T-helper 2 cell (primary cell): ENCODE measurements at regions not wholly inside any gene's neighbourhood (a gene's known extent, or its start where the extent isn't known, plus 50 kb on each side); places are given as distances from the start of the nearest gene placed in this dataset.
"Not testable (repeated sequence)": the region's sequence is repeated elsewhere in the genome, so short reads cannot be mapped to it uniquely, and the experiment has no call there.

Source experiments
- DNase-seq, 5 experiments: peaks; one replicate each; pipeline versions ENCODE4 v3.0.0 to v3.0.0-alpha.2; 2012 to 2022

- not testable (repeated sequence) for DNase-seq
Observed at GRCh38 chr21:35590284-35590683, 470.0 kb downstream of the SETD4 start.

- DNase-seq = no peak
Observed at GRCh38 chr21:35587841-35588380, 472.4 kb downstream of the SETD4 start.

GRCh38 chr21:35586305-35586704 is 474.0 kb downstream of the SETD4 start:
- DNase-seq = no peak

- DNase-seq = no peak
Observed at GRCh38 chr21:35585878-35586277, 474.4 kb downstream of the SETD4 start.

- no peak for DNase-seq
Observed at GRCh38 chr21:35585155-35585554, 475.2 kb downstream of the SETD4 start.

GRCh38 chr21:35583566-35584216 is 476.6 kb downstream of the SETD4 start:
- no peak for DNase-seq

GRCh38 chr21:35582731-35583130 is 477.6 kb downstream of the SETD4 start:
- no peak for DNase-seq

- DNase-seq = no peak
Observed at GRCh38 chr21:35581640-35582039, 478.7 kb downstream of the SETD4 start.

GRCh38 chr21:35579520-35580293 is 480.6 kb downstream of the SETD4 start:
- peak in 1 of 5 experiments; percentile 33 for DNase-seq

- peak in 1 of 5 experiments; percentile 10 for DNase-seq
Observed at GRCh38 chr21:35578831-35579471, 481.4 kb downstream of the SETD4 start.

GRCh38 chr21:35578347-35578782 is 482.0 kb downstream of the SETD4 start:
- no peak for DNase-seq

- no peak for DNase-seq
Observed at GRCh38 chr21:35575280-35575915, 484.9 kb downstream of the SETD4 start.

- DNase-seq = no peak
Observed at GRCh38 chr21:35573472-35574374, 486.6 kb downstream of the SETD4 start.

- DNase-seq = no peak
Observed at GRCh38 chr21:35571910-35572309, 488.4 kb downstream of the SETD4 start.

GRCh38 chr21:35568643-35569042 is 491.7 kb downstream of the SETD4 start:
- DNase-seq = no peak

- DNase-seq = no peak
Observed at GRCh38 chr21:35566874-35567273, 493.5 kb downstream of the SETD4 start.

GRCh38 chr21:35565204-35565611 is 495.1 kb downstream of the SETD4 start:
- no peak for DNase-seq

GRCh38 chr21:35563885-35564451 is 496.4 kb downstream of the SETD4 start:
- DNase-seq = no peak

GRCh38 chr21:35562876-35563275 is 497.4 kb downstream of the SETD4 start:
- no peak for DNase-seq

GRCh38 chr21:35561116-35561515 is 499.2 kb downstream of the SETD4 start:
- DNase-seq = no peak

GRCh38 chr21:35559829-35560225 is 500.5 kb downstream of the SETD4 start:
- DNase-seq = no peak
